IMR-90 (cell line): ENCODE measurements at regions not wholly inside any gene's neighbourhood (a gene's known extent, or its start where the extent isn't known, plus 50 kb on each side); places are given as distances from the start of the nearest gene placed in this dataset.

Experiments
- ATAC-seq: fragments of 200-7000 bp; cut with Tn5 transposase; 2 replicates; pipeline ENCODE4 v1.9.1; 2020; ENCODE audit warnings: low read depth, mild to moderate bottlenecking, moderate library complexity
- BruUV-seq: library from RNA; stranded (reverse); fragments of 400-500 nt; replicated peaks from 2 replicates; lab custom pipeline; 2021; lab: Mats Ljungman, UMichigan
- CTCF ChIA-PET: fragments of 300-600 bp; formaldehyde crosslinking; extraction: SDS; loops from one replicate; lab custom pipeline; 2021; ENCODE audit warnings: antibody characterized with exemption; lab: Yijun Ruan, JAX
- POLR2A ChIA-PET: fragments of 300-600 bp; sonication (Branson Sonifier 250); formaldehyde crosslinking; loops from one replicate; lab custom pipeline; 2022; ENCODE audit warnings: antibody characterized with exemption; ENCODE audit not compliant: unreplicated experiment; lab: Charles Lee
- DNase-seq: peaks from one replicate; pipeline ENCODE4 v3.0.0; 2013
- H2AFZ ChIP-seq: replicated peaks from 2 replicates; pipeline ENCODE3; 2013; ENCODE audit warnings: low read length, mild to moderate bottlenecking; ENCODE audit not compliant: poor library complexity
- H2AK5ac ChIP-seq: 2 replicates; pipeline ENCODE4 v1.6.1; 2013; ENCODE audit warnings: low read depth, low read length, inconsistent platforms
- H2AK9ac ChIP-seq: replicated peaks from 2 replicates; pipeline ENCODE3; 2013; ENCODE audit warnings: mild to moderate bottlenecking, low read depth, low read length, moderate library complexity; ENCODE audit not compliant: poor library complexity
- H2BK120ac ChIP-seq: 2 replicates; pipeline ENCODE4 v1.6.1; 2013; ENCODE audit warnings: low read depth, low read length, inconsistent platforms
- H2BK15ac ChIP-seq: 3 replicates; pipeline ENCODE4 v1.6.1; 2013; ENCODE audit warnings: low read depth, low read length, inconsistent platforms
- H2BK20ac ChIP-seq: 2 replicates; pipeline ENCODE4 v1.6.1; 2013; ENCODE audit warnings: low read depth, mild to moderate bottlenecking, inconsistent platforms, low read length, moderate library complexity
- H2BK5ac ChIP-seq: 2 replicates; pipeline ENCODE4 v1.6.1; 2013; ENCODE audit warnings: mild to moderate bottlenecking, low read depth, low read length, inconsistent platforms; ENCODE audit not compliant: poor library complexity, severe bottlenecking
- H3K14ac ChIP-seq: replicated peaks from 2 replicates; pipeline ENCODE4 v1.6.1; 2013; ENCODE audit warnings: low read depth, low read length, inconsistent platforms
- H3K18ac ChIP-seq: 2 replicates; pipeline ENCODE4 v1.6.1; 2013; ENCODE audit warnings: low read depth, low read length, control low read depth
- H3K23ac ChIP-seq: 2 replicates; pipeline ENCODE4 v1.6.1; 2013; ENCODE audit warnings: low read depth, low read length, inconsistent platforms
- H3K27ac ChIP-seq: 2 replicates; pipeline ENCODE4 v1.5.1; 2013; ENCODE audit warnings: mild to moderate bottlenecking, control low read depth, low read length; ENCODE audit not compliant: insufficient read depth
- H3K27me3 ChIP-seq: 2 replicates; pipeline ENCODE4 v1.6.1; 2013; ENCODE audit warnings: low read length; ENCODE audit not compliant: control insufficient read depth, insufficient read depth
- H3K36me3 ChIP-seq: 2 replicates; pipeline ENCODE4 v1.6.1; 2013; ENCODE audit warnings: low read length, mixed read lengths; ENCODE audit not compliant: control insufficient read depth, insufficient read depth
- H3K4ac ChIP-seq: 2 replicates; pipeline ENCODE4 v1.6.1; 2013; ENCODE audit warnings: low read depth, low read length, inconsistent platforms
- H3K4me1 ChIP-seq: 2 replicates; pipeline ENCODE4 v1.6.1; 2013; ENCODE audit warnings: low read length, mixed read lengths; ENCODE audit not compliant: control insufficient read depth, insufficient read depth
- H3K4me2 ChIP-seq: 2 replicates; pipeline ENCODE4 v1.6.1; 2013; ENCODE audit warnings: low read depth, mild to moderate bottlenecking, control low read depth, low read length, moderate library complexity
- H3K4me3 ChIP-seq: 2 replicates; pipeline ENCODE4 v1.5.1; 2013; ENCODE audit warnings: low read depth, mild to moderate bottlenecking, control low read depth, low read length, moderate library complexity; ENCODE audit not compliant: insufficient read depth
- H3K56ac ChIP-seq: 2 replicates; pipeline ENCODE4 v1.6.1; 2013; ENCODE audit warnings: low read length, inconsistent platforms; ENCODE audit not compliant: insufficient read depth; ENCODE audit errors: extremely low read depth
- H3K79me1 ChIP-seq, 2 experiments: 2 replicates each; pipeline ENCODE4 v1.6.1; 2013; ENCODE audit warnings: low read length in 2 of 2, inconsistent platforms in 1 of 2, low read depth in 1 of 2
- H3K9ac ChIP-seq: 2 replicates; pipeline ENCODE4 v1.6.1; 2013; ENCODE audit warnings: low read depth, low read length, control low read depth
- H3K9me1 ChIP-seq: 2 replicates; pipeline ENCODE4 v1.6.1; 2013; ENCODE audit warnings: low read length, inconsistent platforms; ENCODE audit not compliant: insufficient read depth
- H3K9me3 ChIP-seq: 2 replicates; pipeline ENCODE4 v1.6.1; 2013; ENCODE audit warnings: low read length; ENCODE audit not compliant: control insufficient read depth, insufficient read depth
- H4K20me1 ChIP-seq: 2 replicates; pipeline ENCODE4 v1.6.1; 2013; ENCODE audit warnings: low read length, inconsistent platforms; ENCODE audit not compliant: insufficient read depth
- H4K5ac ChIP-seq: 2 replicates; pipeline ENCODE4 v1.6.1; 2013; ENCODE audit warnings: mild to moderate bottlenecking, low read depth, low read length, control low read depth
- H4K8ac ChIP-seq, 2 experiments: 2 replicates each; pipeline ENCODE4 v1.6.1; 2013; ENCODE audit warnings: low read depth in 2 of 2, low read length in 2 of 2, control low read depth in 1 of 2, inconsistent platforms in 1 of 2
- H4K91ac ChIP-seq: 2 replicates; pipeline ENCODE4 v1.6.1; 2013; ENCODE audit warnings: low read depth, low read length, inconsistent platforms; ENCODE audit not compliant: insufficient read depth
- CEBPB ChIP-seq: IDR thresholded peaks from 2 replicates; pipeline ENCODE4 v1.6.1; 2012; ENCODE audit warnings: low read depth, low read length, improper control_type of control experiment
- FOS ChIP-seq: fragments of 150-350 bp; IDR thresholded peaks from 2 replicates; pipeline ENCODE4 v1.6.1; 2016; ENCODE audit warnings: low read depth, low read length
- MAFK ChIP-seq: IDR thresholded peaks from 2 replicates; pipeline ENCODE4 v1.6.1; 2012; ENCODE audit warnings: low read depth, low read length, improper control_type of control experiment
- NFE2L2 ChIP-seq: fragments of 150-350 bp; IDR thresholded peaks from 2 replicates; pipeline ENCODE4 v1.6.1; 2016; ENCODE audit warnings: low read depth, mild to moderate bottlenecking, low read length
- RAD21 ChIP-seq: IDR thresholded peaks from 2 replicates; pipeline ENCODE4 v1.6.1; 2012; ENCODE audit warnings: low read length, improper control_type of control experiment
- RCOR1 ChIP-seq: IDR thresholded peaks from 2 replicates; pipeline ENCODE4 v1.6.1; 2012; ENCODE audit warnings: mild to moderate bottlenecking, low read length, improper control_type of control experiment; ENCODE audit not compliant: insufficient replicate concordance
- WGBS, 2 experiments: methylation state at CpG; one replicate each; pipeline versions ENCODE4 v1.1.5 to v1.1.7; 2013; ENCODE audit warnings: missing lambda C conversion rate in 2 of 2; ENCODE audit not compliant: insufficient read length in 1 of 2; ENCODE audit errors: extremely low coverage in 2 of 2; 5-methylcytosine and 5-hydroxymethylcytosine counted together
- dilution Hi-C: fragments of 300-500 bp; cut with HindIII; formaldehyde crosslinking; loops from one replicate; pipeline ENCODE4 v1.14.3; 2018; ENCODE audit warnings: low sequenced_read_pairs; ENCODE audit not compliant: unreplicated experiment
- in situ Hi-C: fragments of 300-500 bp; cut with MboI; formaldehyde crosslinking; loops from 3 replicates; pipeline ENCODE4 v1.14.3; 2019; ENCODE audit warnings: low sequenced_read_pairs, inconsistent platforms, mixed read lengths
- intact Hi-C: fragments of 100-400 bp; cut with micrococcal nuclease; formaldehyde crosslinking; loops from 2 replicates; pipeline ENCODE4 v1.10.0; 2022
- TF ChIP-seq, protein P1 (sequence below): fragments of 150-350 bp; IDR thresholded peaks from 2 replicates; pipeline ENCODE4 v1.6.1; 2017; ENCODE audit warnings: mild to moderate bottlenecking, antibody characterized with exemption, low read length, low read depth

DNA sequence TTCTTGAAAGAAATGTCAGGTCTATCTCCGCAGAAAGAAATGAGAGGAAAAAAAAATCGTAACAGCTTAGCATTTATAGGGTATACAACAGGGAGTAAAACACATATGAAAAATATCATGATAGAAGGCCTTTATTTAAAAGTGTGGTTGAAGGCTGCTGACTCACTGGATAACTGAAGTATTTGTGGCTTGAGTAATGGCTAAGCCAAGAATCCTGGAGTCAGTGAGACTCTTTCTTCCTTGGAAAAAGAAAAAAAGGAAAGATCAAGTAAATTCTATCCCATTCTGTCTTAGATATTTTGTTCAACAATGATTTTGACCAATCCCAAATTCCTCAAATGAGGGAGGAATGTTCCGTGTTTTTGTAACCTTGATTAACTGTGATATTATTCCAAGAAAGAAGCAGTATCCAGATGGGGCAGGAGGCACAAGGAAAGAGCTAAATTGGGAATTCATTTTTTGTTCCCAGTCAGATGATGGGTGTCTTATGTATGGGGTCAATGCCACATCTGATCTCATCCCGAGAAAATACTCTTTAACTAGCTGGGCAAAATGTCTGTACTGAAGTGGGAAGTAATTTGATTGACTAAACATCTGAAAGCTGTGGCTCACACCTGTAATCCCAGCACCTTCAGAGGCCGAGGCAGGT, 64.3 kb upstream of the MYO10 start:
- no peaks in the 10 kb centered on the region for H3K9me3 ChIP-seq
- intact Hi-C loops = loop anchor here (2.0 to 5.0 kb wide), 3 partner anchors 66 to 187 kb away; no protein-coding TSS in a partner anchor
- in situ Hi-C loops = loop anchor here (10.0 kb wide), 1 partner anchor 184 kb away; no protein-coding TSS in a partner anchor
- peak overlapping the region; percentile 61 for H3K18ac ChIP-seq
- ATAC-seq = peak; percentile 94
- H3K56ac ChIP-seq = peak overlapping the region; percentile 94
- WGBS, 2 experiments = no CpG with 5 or more reads among the region's 5 CpGs
- peak overlapping the region; percentile 74 for H4K5ac ChIP-seq
- no peak overlapping the region for H2AFZ ChIP-seq
- peak; percentile 98 for DNase-seq
- peak overlapping the region; percentile 37 for H3K9ac ChIP-seq
- no TSS peak for BruUV-seq
- peak overlapping the region; percentile 94 for H2BK20ac ChIP-seq
- H4K8ac ChIP-seq = peak overlapping the region; percentile 70 to 94
- H3K4ac ChIP-seq = peak overlapping the region; percentile 91
- peaks cover 11 to 15% of the 10 kb centered on the region in 2 experiments for H3K79me1 ChIP-seq
- peak overlapping the region; percentile 96 for H2BK120ac ChIP-seq
- H4K20me1 ChIP-seq = no peaks in the 10 kb centered on the region
- H3K4me1 ChIP-seq = peaks cover 12% of the 10 kb centered on the region
- peak overlapping the region; percentile 99 for H2BK5ac ChIP-seq
- no peak overlapping the region for H3K4me3 ChIP-seq
- peak overlapping the region; percentile 95; the same call in 1 of the 2 replicates for H2AK5ac ChIP-seq
- dilution Hi-C loops = no loop called here
- H4K91ac ChIP-seq = peak overlapping the region; percentile 86
- no peaks in the 10 kb centered on the region for H3K36me3 ChIP-seq
- H2BK15ac ChIP-seq = peak overlapping the region; percentile 99
- no peak overlapping the region for H2AK9ac ChIP-seq
- H3K23ac ChIP-seq = peak overlapping the region; percentile 90
- peak overlapping the region; percentile 72 for H3K14ac ChIP-seq
- H3K27me3 ChIP-seq = no peaks in the 10 kb centered on the region
- TF ChIP-seq RAD21 (peak; percentile 12; the same call in 1 of the 2 replicates), FOS (peak; percentile 89), NFE2L2 (peak; percentile 49; the same call in 1 of the 2 replicates), RCOR1 (no peak), MAFK (0 out of 2 replicates have a peak, but pooled peaks have one; percentile 38), CEBPB (no peak)
- TF ChIP-seq, protein P1, sequence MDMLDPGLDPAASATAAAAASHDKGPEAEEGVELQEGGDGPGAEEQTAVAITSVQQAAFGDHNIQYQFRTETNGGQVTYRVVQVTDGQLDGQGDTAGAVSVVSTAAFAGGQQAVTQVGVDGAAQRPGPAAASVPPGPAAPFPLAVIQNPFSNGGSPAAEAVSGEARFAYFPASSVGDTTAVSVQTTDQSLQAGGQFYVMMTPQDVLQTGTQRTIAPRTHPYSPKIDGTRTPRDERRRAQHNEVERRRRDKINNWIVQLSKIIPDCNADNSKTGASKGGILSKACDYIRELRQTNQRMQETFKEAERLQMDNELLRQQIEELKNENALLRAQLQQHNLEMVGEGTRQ = no peak
- peak overlapping the region; percentile 95 for H3K27ac ChIP-seq
- peak overlapping the region; percentile 61 for H3K4me2 ChIP-seq
- POLR2A ChIA-PET = interaction anchor here (0.5 to 0.7 kb wide), 6 partner anchors 14 to 181 kb away, joined by 3 to 12 read pairs (median 4); no protein-coding TSS in a partner anchor
- peaks cover 10% of the 10 kb centered on the region for H3K9me1 ChIP-seq
- CTCF ChIA-PET = interaction anchor here (0.9 to 1.1 kb wide), 2 partner anchors 67 to 132 kb away, joined by 3 to 4 read pairs; no protein-coding TSS in a partner anchor
